OCI-LY1 (cell line): ENCODE measurements at regions not wholly inside any gene's neighbourhood (a gene's known extent, or its start where the extent isn't known, plus 50 kb on each side); places are given as distances from the start of the nearest gene placed in this dataset.

Experiments
- EZH2 ChIP-seq: fragments of 200-600 bp; sonication (generic), shearing (Covaris generic); IDR thresholded peaks from 2 replicates; pipeline ENCODE4 v1.8.0; 2017; ENCODE audit warnings: borderline replicate concordance, mixed run types, mild to moderate bottlenecking, antibody characterized with exemption, low read length, moderate library complexity, mixed read lengths
- TF ChIP-seq, protein P1 (sequence below): fragments of 200-600 bp; sonication (generic), shearing (Covaris generic); IDR thresholded peaks from 2 replicates; pipeline ENCODE4 v1.5.1; 2017; ENCODE audit warnings: mild to moderate bottlenecking, antibody characterized with exemption, low read length, moderate library complexity, mixed read lengths

DNA sequence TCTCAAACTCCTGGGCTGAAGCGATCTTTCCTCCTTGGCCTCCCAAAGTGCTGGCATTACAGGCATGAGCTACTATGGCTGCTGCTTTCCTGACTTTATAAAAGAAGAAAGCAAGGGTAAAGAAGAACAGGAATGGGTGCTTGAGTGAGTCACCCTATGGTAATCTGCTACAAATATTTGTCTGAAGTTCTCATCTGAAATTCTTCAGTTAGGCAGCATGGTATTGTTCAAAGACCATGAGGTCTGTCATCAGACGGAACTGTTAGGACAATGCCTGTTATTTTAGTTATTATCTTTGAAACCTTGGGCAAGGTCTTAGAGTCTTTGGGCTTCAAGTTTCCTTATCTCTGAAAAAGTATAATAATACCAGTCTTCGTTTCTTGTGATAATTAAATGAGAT, 695.8 kb downstream of the RNF144A start:
- TF ChIP-seq, protein P1, sequence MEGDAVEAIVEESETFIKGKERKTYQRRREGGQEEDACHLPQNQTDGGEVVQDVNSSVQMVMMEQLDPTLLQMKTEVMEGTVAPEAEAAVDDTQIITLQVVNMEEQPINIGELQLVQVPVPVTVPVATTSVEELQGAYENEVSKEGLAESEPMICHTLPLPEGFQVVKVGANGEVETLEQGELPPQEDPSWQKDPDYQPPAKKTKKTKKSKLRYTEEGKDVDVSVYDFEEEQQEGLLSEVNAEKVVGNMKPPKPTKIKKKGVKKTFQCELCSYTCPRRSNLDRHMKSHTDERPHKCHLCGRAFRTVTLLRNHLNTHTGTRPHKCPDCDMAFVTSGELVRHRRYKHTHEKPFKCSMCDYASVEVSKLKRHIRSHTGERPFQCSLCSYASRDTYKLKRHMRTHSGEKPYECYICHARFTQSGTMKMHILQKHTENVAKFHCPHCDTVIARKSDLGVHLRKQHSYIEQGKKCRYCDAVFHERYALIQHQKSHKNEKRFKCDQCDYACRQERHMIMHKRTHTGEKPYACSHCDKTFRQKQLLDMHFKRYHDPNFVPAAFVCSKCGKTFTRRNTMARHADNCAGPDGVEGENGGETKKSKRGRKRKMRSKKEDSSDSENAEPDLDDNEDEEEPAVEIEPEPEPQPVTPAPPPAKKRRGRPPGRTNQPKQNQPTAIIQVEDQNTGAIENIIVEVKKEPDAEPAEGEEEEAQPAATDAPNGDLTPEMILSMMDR, result no peak
- TF ChIP-seq EZH2, result no peak
